HepG2 (cell line): ENCODE measurements at regions not wholly inside any gene's neighbourhood (a gene's known extent, or its start where the extent isn't known, plus 50 kb on each side); places are given as distances from the start of the nearest gene placed in this dataset.

Experiments
- ATAC-seq: fragments of 200-7000 bp; cut with Tn5 transposase; 3 replicates; pipeline ENCODE4 v1.9.1; 2020; ENCODE audit warnings: mild to moderate bottlenecking, moderate library complexity
- BruUV-seq: library from RNA; stranded (reverse); fragments of 400-500 nt; replicated peaks from 2 replicates; lab custom pipeline; 2021; lab: Mats Ljungman, UMichigan
- CTCF ChIA-PET: fragments of 300-600 bp; formaldehyde crosslinking; extraction: SDS; loops from one replicate; lab custom pipeline; 2021; ENCODE audit warnings: low total read pairs, inconsistent platforms, low intra/inter-chr PET ratio; lab: Yijun Ruan, JAX
- POLR2A ChIA-PET: fragments of 350-600 bp; sonication (Branson Sonifier 250); formaldehyde crosslinking; loops from one replicate; lab custom pipeline; 2020; ENCODE audit warnings: antibody characterized with exemption, inconsistent platforms; lab: Yijun Ruan, JAX
- DNase-seq: peaks from one replicate; pipeline ENCODE4 v3.0.0-alpha.2; 2015; ENCODE audit warnings: low spot score
- FAIRE-seq: peaks from 3 replicates; lab custom pipeline; 2011; peaks lifted over from hg19 to GRCh38; lab: Jason Lieb, UNC
- H2AFZ ChIP-seq: one replicate; pipeline ENCODE4 v1.6.1; 2011; ENCODE audit warnings: low read length, inconsistent platforms
- H3K27ac ChIP-seq: fragments of 300-600 bp; 3 replicates; pipeline ENCODE4 v1.8.0; 2011; ENCODE audit warnings: mixed run types, mild to moderate bottlenecking, mixed read lengths, low read length, inconsistent platforms; ENCODE audit not compliant: insufficient read depth; ENCODE audit errors: extremely low read length
- H3K27me3 ChIP-seq, 2 experiments: fragments of 200-600 bp in 1 of 2; 2 replicates in 1 of 2; 3 replicates in 1 of 2; pipeline versions ENCODE4 v1.6.0 to v1.8.0; 2011; ENCODE audit warnings: low read length in 2 of 2, mild to moderate bottlenecking in 2 of 2, moderate library complexity in 2 of 2, inconsistent platforms in 1 of 2; ENCODE audit not compliant: insufficient read depth in 2 of 2, control insufficient read depth in 1 of 2
- H3K36me3 ChIP-seq, 2 experiments: fragments of 200-600 bp in 1 of 2; replicated peaks in 1 of 2; 2 replicates in 1 of 2; 3 replicates in 1 of 2; pipeline versions ENCODE4 v1.5.1 to v1.8.0; 2011; ENCODE audit warnings: low read length in 2 of 2, inconsistent platforms in 1 of 2; ENCODE audit not compliant: insufficient read depth in 2 of 2, control insufficient read depth in 1 of 2
- H3K4me1 ChIP-seq: 2 replicates; pipeline ENCODE4 v1.5.1; 2012; ENCODE audit warnings: low read length, inconsistent platforms; ENCODE audit not compliant: insufficient read depth
- H3K4me2 ChIP-seq: 2 replicates; pipeline ENCODE4 v1.6.0; 2011; ENCODE audit warnings: low read depth, low read length, inconsistent platforms
- H3K4me3 ChIP-seq, 3 experiments: fragments of 200-600 bp in 1 of 3; sonication (generic), shearing (Covaris generic) in 1 of 3; replicated peaks in 1 of 3; 2 replicates each; pipeline ENCODE4 v1.5.1; 2011 to 2016; ENCODE audit warnings: low read length in 3 of 3, inconsistent platforms in 2 of 3, low read depth in 2 of 3, mild to moderate bottlenecking in 2 of 3, control low read depth in 1 of 3, mixed read lengths in 1 of 3; ENCODE audit not compliant: insufficient read depth in 1 of 3
- H3K79me2 ChIP-seq: one replicate; pipeline ENCODE4 v1.6.1; 2011; ENCODE audit warnings: low read length, inconsistent platforms; ENCODE audit not compliant: insufficient read depth
- H3K9ac ChIP-seq: 2 replicates; pipeline ENCODE4 v1.6.0; 2011; ENCODE audit warnings: mild to moderate bottlenecking, low read depth, low read length, inconsistent platforms; ENCODE audit not compliant: insufficient read depth
- H3K9me3 ChIP-seq: 2 replicates; pipeline ENCODE4 v1.5.1; 2012; ENCODE audit warnings: mild to moderate bottlenecking, low read length
- H4K20me1 ChIP-seq: 2 replicates; pipeline ENCODE4 v1.6.0; 2011; ENCODE audit warnings: inconsistent platforms, mild to moderate bottlenecking, low read length, moderate library complexity; ENCODE audit not compliant: insufficient read depth
- CBX2 ChIP-seq, 2 experiments: fragments of 200-600 bp in 1 of 2; sonication (generic); formaldehyde crosslinking in 1 of 2; IDR thresholded peaks; 2 replicates each; pipeline versions ENCODE4 v1.7.0 to v1.8.1; 2018 to 2022; ENCODE audit warnings: low read depth in 2 of 2, low read length in 1 of 2, mild to moderate bottlenecking in 1 of 2, missing genetic modification reagents in 1 of 2
- ELF4 ChIP-seq: sonication (generic); formaldehyde crosslinking; IDR thresholded peaks from 2 replicates; pipeline ENCODE4 v1.5.0; 2020; ENCODE audit warnings: missing genetic modification reagents, mild to moderate bottlenecking, moderate library complexity, borderline replicate concordance
- ERF ChIP-seq: IDR thresholded peaks from 2 replicates; pipeline ENCODE4 v1.6.1; 2018; ENCODE audit warnings: missing biosample characterization, missing genetic modification reagents
- FLYWCH1 ChIP-seq: sonication (generic); formaldehyde crosslinking; IDR thresholded peaks from 2 replicates; pipeline ENCODE4 v1.8.1; 2023; ENCODE audit warnings: mild to moderate bottlenecking, missing genetic modification reagents
- KAT2B ChIP-seq: fragments of 150-350 bp; IDR thresholded peaks from 2 replicates; pipeline ENCODE4 v1.6.1; 2014; ENCODE audit warnings: low read depth, low read length, borderline replicate concordance
- KDM2A ChIP-seq: sonication (generic); formaldehyde crosslinking; IDR thresholded peaks from 2 replicates; pipeline ENCODE4 v1.4.0; 2020; ENCODE audit warnings: low read depth, missing genetic modification reagents, borderline replicate concordance
- MTA1 ChIP-seq: sonication (generic); formaldehyde crosslinking; IDR thresholded peaks from 2 replicates; pipeline ENCODE4 v1.4.0; 2020; ENCODE audit warnings: missing genetic modification reagents, mild to moderate bottlenecking, borderline replicate concordance
- NONO ChIP-seq, 2 experiments: fragments of 450-650 bp in 1 of 2; sonication (generic) in 1 of 2; formaldehyde crosslinking in 1 of 2; IDR thresholded peaks in 1 of 2; conservative IDR thresholded peaks in 1 of 2; 2 replicates each; pipeline versions ENCODE4 v1.6.1 to v1.8.0; 2017 to 2022; ENCODE audit warnings: mild to moderate bottlenecking in 1 of 2, missing genetic modification reagents in 1 of 2, moderate library complexity in 1 of 2
- ONECUT2 ChIP-seq: sonication (generic); formaldehyde crosslinking; IDR thresholded peaks from 2 replicates; pipeline ENCODE4 v1.4.0; 2020; ENCODE audit warnings: missing genetic modification reagents
- RBFOX2 ChIP-seq: fragments of 200-400 bp; formaldehyde crosslinking; IDR thresholded peaks from 2 replicates; pipeline ENCODE4 v1.6.1; 2017; ENCODE audit warnings: low read depth, mild to moderate bottlenecking, low read length
- TARDBP ChIP-seq: sonication (generic); formaldehyde crosslinking; IDR thresholded peaks from 2 replicates; pipeline ENCODE4 v1.8.0; 2022; ENCODE audit warnings: mild to moderate bottlenecking, missing genetic modification reagents
- YEATS2 ChIP-seq: sonication (generic); formaldehyde crosslinking; IDR thresholded peaks from 2 replicates; pipeline ENCODE4 v1.4.0; 2020; ENCODE audit warnings: missing genetic modification reagents, borderline replicate concordance
- ZNF251 ChIP-seq: sonication (generic); formaldehyde crosslinking; IDR thresholded peaks from 2 replicates; pipeline ENCODE4 v1.9.0; 2021; ENCODE audit warnings: mild to moderate bottlenecking, missing genetic modification reagents
- ZNF337 ChIP-seq: sonication (generic); formaldehyde crosslinking; IDR thresholded peaks from 2 replicates; pipeline ENCODE4 v1.5.1; 2020; ENCODE audit warnings: missing genetic modification reagents, low read depth, mild to moderate bottlenecking, borderline replicate concordance
- ZNF33B ChIP-seq: sonication (generic); formaldehyde crosslinking; IDR thresholded peaks from 2 replicates; pipeline ENCODE4 v1.5.1; 2020; ENCODE audit warnings: mild to moderate bottlenecking, missing genetic modification reagents
- ZNF772 ChIP-seq: sonication (generic); formaldehyde crosslinking; IDR thresholded peaks from 2 replicates; pipeline ENCODE4 v1.5.0; 2020; ENCODE audit warnings: mild to moderate bottlenecking, missing genetic modification reagents
- WGBS: methylation state at CpG from one replicate; pipeline ENCODE4 v1.1.6; 2017; ENCODE audit warnings: low lambda C conversion rate; 5-methylcytosine and 5-hydroxymethylcytosine counted together
- in situ Hi-C: cut with HindIII; loops from 2 replicates; pipeline ENCODE4 v1.10.0; 2017; ENCODE audit warnings: low pct_unique_long_range_greater_than_20kb; ENCODE audit not compliant: extremely low pct_ligation_motif_present
- intact Hi-C: fragments of 100-400 bp; cut with micrococcal nuclease; formaldehyde crosslinking; loops from one replicate; pipeline ENCODE4 v1.10.0; 2022; ENCODE audit not compliant: unreplicated experiment
- TF ChIP-seq, protein P1 (sequence below): sonication (generic); formaldehyde crosslinking; IDR thresholded peaks from 2 replicates; pipeline ENCODE4 v1.4.0; 2020; ENCODE audit warnings: missing genetic modification reagents, mild to moderate bottlenecking, borderline replicate concordance
- TF ChIP-seq, protein P2 (sequence below): IDR thresholded peaks from 2 replicates; pipeline ENCODE4 v1.6.1; 2018; ENCODE audit warnings: missing genetic modification reagents
- TF ChIP-seq, protein P3 (sequence below): sonication (generic); formaldehyde crosslinking; IDR thresholded peaks from 2 replicates; pipeline ENCODE4 v1.8.1; 2023; ENCODE audit warnings: mild to moderate bottlenecking, missing genetic modification reagents, borderline replicate concordance

DNA sequence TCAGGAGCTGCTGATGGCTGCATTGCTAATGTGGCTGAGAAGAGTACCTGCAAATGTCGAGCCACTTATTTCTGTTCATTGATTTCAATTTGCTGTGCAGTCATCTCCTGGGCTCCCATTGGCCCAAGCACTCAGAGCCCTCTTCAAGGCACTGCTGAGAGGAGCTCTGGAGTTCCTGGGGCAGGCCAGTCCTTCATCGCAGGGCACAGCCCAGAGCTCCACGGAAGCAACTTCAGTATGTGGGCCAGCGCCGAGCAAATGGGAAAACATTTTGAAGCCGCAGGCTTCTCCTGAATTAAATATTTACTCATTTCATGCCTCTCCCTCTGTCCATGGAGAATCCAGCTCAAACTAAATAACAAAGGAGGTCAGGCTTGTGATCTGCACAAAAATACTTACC is 383.3 kb downstream of the BCOR start:
- DNase-seq: no peak
- ChIA-PET CTCF (no interaction called here), POLR2A (no interaction called here)
- Histone ChIP-seq H4K20me1 (no peaks in the 10 kb centered on the region), H2AFZ (no peak overlapping the region), H3K4me1 (no peaks in the 10 kb centered on the region), H3K36me3 (no peaks in the 10 kb centered on the region), H3K27ac (no peak overlapping the region), H3K4me2 (no peak overlapping the region), H3K79me2 (no peaks in the 10 kb centered on the region), H3K4me3 (no peak overlapping the region), H3K27me3 (no peaks in the 10 kb centered on the region), H3K9ac (no peak overlapping the region), H3K9me3 (no peaks in the 10 kb centered on the region)
- intact Hi-C loops: no loop called here
- WGBS: 100% methylated on average over 1 of the region's 6 CpGs
- no TSS peak for BruUV-seq
- TF ChIP-seq ZNF337: no peak
- TF ChIP-seq KDM2A (CRISPR knock-in tag): no peak
- no peak for TF ChIP-seq NONO (IDR thresholded peaks at IDR 0.05)
- TF ChIP-seq NONO (CRISPR knock-in tag; conservative IDR thresholded peaks at IDR 0.05): no peak
- TF ChIP-seq, protein P1, sequence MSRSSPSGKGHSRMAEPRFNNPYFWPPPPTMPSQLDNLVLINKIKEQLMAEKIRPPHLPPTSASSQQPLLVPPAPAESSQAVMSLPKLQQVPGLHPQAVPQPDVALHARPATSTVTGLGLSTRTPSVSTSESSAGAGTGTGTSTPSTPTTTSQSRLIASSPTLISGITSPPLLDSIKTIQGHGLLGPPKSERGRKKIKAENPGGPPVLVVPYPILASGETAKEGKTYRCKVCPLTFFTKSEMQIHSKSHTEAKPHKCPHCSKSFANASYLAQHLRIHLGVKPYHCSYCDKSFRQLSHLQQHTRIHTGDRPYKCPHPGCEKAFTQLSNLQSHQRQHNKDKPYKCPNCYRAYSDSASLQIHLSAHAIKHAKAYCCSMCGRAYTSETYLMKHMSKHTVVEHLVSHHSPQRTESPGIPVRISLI: no peak
- TF ChIP-seq ONECUT2 (CRISPR knock-in tag): no peak
- no peak for TF ChIP-seq RBFOX2
- no peak for TF ChIP-seq ZNF772 (CRISPR knock-in tag)
- no peak for TF ChIP-seq YEATS2 (CRISPR knock-in tag)
- TF ChIP-seq ERF (CRISPR knock-in tag): no peak
- FAIRE-seq: no peak
- no peak for ATAC-seq
- in situ Hi-C loops: no loop called here

DNA sequence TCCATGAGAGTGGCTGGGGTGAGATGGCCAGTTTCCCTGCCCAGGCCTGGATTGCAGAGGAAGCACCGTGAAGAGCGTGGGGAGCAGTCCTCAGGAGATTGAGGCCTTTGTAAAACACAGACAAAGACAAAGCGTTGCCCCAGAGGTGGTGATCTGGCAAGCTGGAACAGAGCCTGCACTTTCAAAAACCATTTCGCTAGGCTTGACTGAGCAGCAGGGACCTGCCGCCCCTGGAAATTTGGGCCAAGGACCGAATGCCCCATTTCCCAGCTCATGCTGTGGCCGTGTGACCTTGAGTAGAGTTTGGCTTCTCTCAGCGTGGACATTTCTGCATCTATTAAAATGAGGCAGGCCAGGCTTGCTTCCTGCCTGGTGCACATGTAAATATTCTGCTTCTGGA is 381.4 kb downstream of the BCOR start:
- 75% methylated on average over 6 of the region's 8 CpGs for WGBS
- intact Hi-C loops: no loop called here
- no peaks in the 10 kb centered on the region for H4K20me1 ChIP-seq
- H2AFZ ChIP-seq: no peak overlapping the region
- H3K79me2 ChIP-seq: no peaks in the 10 kb centered on the region
- ATAC-seq (no peak), DNase-seq (no peak), FAIRE-seq (no peak)
- no peaks in the 10 kb centered on the region for H3K36me3 ChIP-seq
- H3K4me2 ChIP-seq: no peak overlapping the region
- H3K9me3 ChIP-seq: no peaks in the 10 kb centered on the region
- no peaks in the 10 kb centered on the region for H3K27me3 ChIP-seq
- no peak overlapping the region for H3K4me3 ChIP-seq
- no TSS peak for BruUV-seq
- in situ Hi-C loops: no loop called here
- ChIA-PET POLR2A (no interaction called here), CTCF (no interaction called here)
- no peak overlapping the region for H3K27ac ChIP-seq
- no peaks in the 10 kb centered on the region for H3K4me1 ChIP-seq
- H3K9ac ChIP-seq: no peak overlapping the region
- no peak for TF ChIP-seq KAT2B
- TF ChIP-seq ELF4: no peak
- TF ChIP-seq CBX2 (IDR thresholded peaks at IDR 0.05; ENCODE audit: low read depth, low read length): no peak
- no peak for TF ChIP-seq CBX2 (CRISPR knock-in tag; IDR thresholded peaks at IDR 0.05; ENCODE audit: low read depth)
- no peak for TF ChIP-seq FLYWCH1 (CRISPR knock-in tag)
- TF ChIP-seq, protein P2, sequence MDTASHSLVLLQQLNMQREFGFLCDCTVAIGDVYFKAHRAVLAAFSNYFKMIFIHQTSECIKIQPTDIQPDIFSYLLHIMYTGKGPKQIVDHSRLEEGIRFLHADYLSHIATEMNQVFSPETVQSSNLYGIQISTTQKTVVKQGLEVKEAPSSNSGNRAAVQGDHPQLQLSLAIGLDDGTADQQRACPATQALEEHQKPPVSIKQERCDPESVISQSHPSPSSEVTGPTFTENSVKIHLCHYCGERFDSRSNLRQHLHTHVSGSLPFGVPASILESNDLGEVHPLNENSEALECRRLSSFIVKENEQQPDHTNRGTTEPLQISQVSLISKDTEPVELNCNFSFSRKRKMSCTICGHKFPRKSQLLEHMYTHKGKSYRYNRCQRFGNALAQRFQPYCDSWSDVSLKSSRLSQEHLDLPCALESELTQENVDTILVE (CRISPR knock-in tag): no peak
- TF ChIP-seq, protein P3, sequence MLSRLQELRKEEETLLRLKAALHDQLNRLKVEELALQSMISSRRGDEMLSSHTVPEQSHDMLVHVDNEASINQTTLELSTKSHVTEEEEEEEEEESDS (CRISPR knock-in tag): no peak
- TF ChIP-seq MTA1 (CRISPR knock-in tag): no peak
- no peak for TF ChIP-seq ZNF251 (CRISPR knock-in tag)
- no peak for TF ChIP-seq KDM2A (CRISPR knock-in tag)
- no peak for TF ChIP-seq TARDBP
- TF ChIP-seq ZNF33B (CRISPR knock-in tag): no peak
